ENCODE measurements at regions not wholly inside any gene's neighbourhood (a gene's known extent, or its start where the extent isn't known, plus 50 kb on each side); places are given as distances from the start of the nearest gene placed in this dataset.

DNA sequence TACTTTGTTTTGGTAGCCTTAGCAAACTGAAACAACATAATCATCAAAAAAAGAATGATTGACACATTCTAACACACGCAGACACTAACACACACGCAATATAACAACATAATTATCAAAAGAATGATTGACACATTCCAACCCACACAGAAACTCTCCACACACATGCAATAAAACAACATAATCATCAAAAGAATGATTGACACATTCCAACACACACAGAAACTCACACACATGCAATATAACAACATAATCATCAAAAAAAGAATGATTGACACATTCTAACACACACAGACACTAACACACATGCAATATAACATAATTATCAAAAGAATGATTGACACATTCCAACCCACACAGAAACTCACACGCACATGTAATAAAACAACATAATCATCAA lies 172.4 kb downstream of the THBS2 start:
- H3K36me3 ChIP-seq (ENCODE audit: insufficient read depth, low read length) = no peaks in the 10 kb centered on the region
- H3K9ac ChIP-seq (ENCODE audit: low read depth, low read length) = no peak overlapping the region
- no peaks in the 10 kb centered on the region for H3K4me1 ChIP-seq (ENCODE audit: insufficient read depth, low read length)
- no peak overlapping the region for H3K4me3 ChIP-seq (ENCODE audit: low read length)
- no peaks in the 10 kb centered on the region for H3K9me3 ChIP-seq (ENCODE audit: insufficient read depth, low read depth, low read length)
- WGBS = 95% methylated on average over 3 of the region's 3 CpGs
- H3K27ac ChIP-seq (ENCODE audit: low read depth, low read length) = no peak overlapping the region
- no peaks in the 10 kb centered on the region for H3K27me3 ChIP-seq (ENCODE audit: insufficient read depth, low read length)

- no peaks in the 10 kb centered on the region for H3K36me3 ChIP-seq (ENCODE audit: insufficient read depth, low read length)
- H3K27me3 ChIP-seq (ENCODE audit: insufficient read depth, low read length) = no peaks in the 10 kb centered on the region
- no peaks in the 10 kb centered on the region for H3K9me3 ChIP-seq (ENCODE audit: insufficient read depth, low read depth, low read length)
- H3K9ac ChIP-seq (ENCODE audit: low read depth, low read length) = no peak overlapping the region
- no peak overlapping the region for H3K27ac ChIP-seq (ENCODE audit: low read depth, low read length)
- H3K4me1 ChIP-seq (ENCODE audit: insufficient read depth, low read length) = no peaks in the 10 kb centered on the region
- no peak overlapping the region for H3K4me3 ChIP-seq (ENCODE audit: low read length)
- 94% methylated on average over 3 of the region's 3 CpGs for WGBS
These were observed 174.0 kb downstream of the THBS2 start for GRCh38 chr6:169079650-169080049.

- no peaks in the 10 kb centered on the region for H3K9me3 ChIP-seq (ENCODE audit: insufficient read depth, low read depth, low read length)
- no peaks in the 10 kb centered on the region for H3K4me1 ChIP-seq (ENCODE audit: insufficient read depth, low read length)
- H3K27me3 ChIP-seq (ENCODE audit: insufficient read depth, low read length) = no peaks in the 10 kb centered on the region
- 96% methylated on average over 6 of the region's 7 CpGs for WGBS
- no peak overlapping the region for H3K27ac ChIP-seq (ENCODE audit: low read depth, low read length)
- no peaks in the 10 kb centered on the region for H3K36me3 ChIP-seq (ENCODE audit: insufficient read depth, low read length)
- no peak overlapping the region for H3K9ac ChIP-seq (ENCODE audit: low read depth, low read length)
- no peak overlapping the region for H3K4me3 ChIP-seq (ENCODE audit: low read length)
These were observed 175.1 kb downstream of the THBS2 start for GRCh38 chr6:169078399-169079145.

- Histone ChIP-seq H3K36me3 (ENCODE audit: insufficient read depth, low read length) (no peaks in the 10 kb centered on the region), H3K4me3 (ENCODE audit: low read length) (no peak overlapping the region), H3K9me3 (ENCODE audit: insufficient read depth, low read depth, low read length) (no peaks in the 10 kb centered on the region), H3K27ac (ENCODE audit: low read depth, low read length) (no peak overlapping the region), H3K27me3 (ENCODE audit: insufficient read depth, low read length) (no peaks in the 10 kb centered on the region), H3K9ac (ENCODE audit: low read depth, low read length) (no peak overlapping the region), H3K4me1 (ENCODE audit: insufficient read depth, low read length) (no peaks in the 10 kb centered on the region)
- WGBS = 85% methylated on average over 9 of the region's 9 CpGs
These were observed 177.6 kb downstream of the THBS2 start for GRCh38 chr6:169075915-169076654.

GRCh38 chr6:169075211-169075914 lies 178.3 kb downstream of the THBS2 start:
- Histone ChIP-seq H3K27me3 (ENCODE audit: insufficient read depth, low read length) (no peaks in the 10 kb centered on the region), H3K9ac (ENCODE audit: low read depth, low read length) (no peak overlapping the region), H3K4me3 (ENCODE audit: low read length) (no peak overlapping the region), H3K4me1 (ENCODE audit: insufficient read depth, low read length) (no peaks in the 10 kb centered on the region), H3K9me3 (ENCODE audit: insufficient read depth, low read depth, low read length) (no peaks in the 10 kb centered on the region), H3K27ac (ENCODE audit: low read depth, low read length) (no peak overlapping the region), H3K36me3 (ENCODE audit: insufficient read depth, low read length) (no peaks in the 10 kb centered on the region)
- 94% methylated on average over 19 of the region's 19 CpGs for WGBS

- 71% methylated on average over 4 of the region's 4 CpGs for WGBS
- Histone ChIP-seq H3K36me3 (ENCODE audit: insufficient read depth, low read length) (no peaks in the 10 kb centered on the region), H3K9ac (ENCODE audit: low read depth, low read length) (no peak overlapping the region), H3K27me3 (ENCODE audit: insufficient read depth, low read length) (no peaks in the 10 kb centered on the region), H3K27ac (ENCODE audit: low read depth, low read length) (no peak overlapping the region), H3K4me3 (ENCODE audit: low read length) (no peak overlapping the region), H3K4me1 (ENCODE audit: insufficient read depth, low read length) (no peaks in the 10 kb centered on the region), H3K9me3 (ENCODE audit: insufficient read depth, low read depth, low read length) (no peaks in the 10 kb centered on the region)
These were observed 179.1 kb downstream of the THBS2 start for GRCh38 chr6:169074526-169074925.

- Histone ChIP-seq H3K9ac (ENCODE audit: low read depth, low read length) (no peak overlapping the region), H3K27ac (ENCODE audit: low read depth, low read length) (no peak overlapping the region)
- 89% methylated on average over 3 of the region's 3 CpGs for WGBS
These were observed 180.3 kb downstream of the THBS2 start for GRCh38 chr6:169073311-169073710.

DNA sequence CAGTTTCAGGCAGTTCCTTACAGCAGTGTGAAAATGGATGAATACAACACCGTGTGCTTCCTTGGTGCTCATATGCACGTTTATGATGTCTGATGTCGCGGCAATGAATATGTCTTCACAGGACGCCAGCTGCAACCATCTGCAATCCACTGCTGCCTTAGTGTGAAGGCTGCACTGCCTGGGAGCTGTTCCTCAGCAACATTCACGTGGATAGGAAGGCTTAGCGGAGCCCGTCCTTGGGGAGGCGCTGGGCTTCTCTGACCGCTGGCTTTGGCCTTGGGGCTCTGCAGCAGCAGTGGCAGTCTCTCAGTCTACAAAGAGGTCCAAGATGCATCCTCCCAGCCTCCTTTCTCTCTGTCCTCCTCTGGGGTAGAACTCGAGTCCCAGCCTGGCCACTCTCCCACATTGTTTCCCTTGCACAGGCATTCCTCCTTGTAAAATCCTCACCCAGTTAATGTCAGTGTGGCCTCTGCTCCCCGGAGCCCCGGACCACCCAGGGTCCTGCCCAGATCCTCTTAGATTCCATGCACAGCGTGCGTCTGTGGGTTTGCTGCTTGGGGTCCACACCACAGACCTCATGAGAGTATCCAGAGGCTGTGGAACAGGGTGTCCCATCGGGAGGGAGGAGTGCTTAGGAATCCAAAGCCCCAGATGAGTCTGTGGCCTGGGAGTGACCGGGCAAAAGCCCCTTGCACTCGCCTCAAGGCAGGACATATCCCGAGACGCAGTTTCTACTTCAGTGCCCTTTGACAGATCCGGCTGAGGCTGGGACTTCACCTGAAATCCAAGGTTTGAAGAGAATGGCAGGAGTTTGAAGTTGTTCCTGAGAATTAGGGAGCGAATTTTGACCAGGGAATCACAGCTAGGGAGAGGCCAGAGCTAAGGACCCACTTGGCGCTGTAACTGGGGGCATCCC lies 181.3 kb downstream of the THBS2 start:
- H3K27ac ChIP-seq (ENCODE audit: low read depth, low read length) = no peak overlapping the region
- H3K9me3 ChIP-seq (ENCODE audit: insufficient read depth, low read depth, low read length) = no peaks in the 10 kb centered on the region
- no peak overlapping the region for H3K9ac ChIP-seq (ENCODE audit: low read depth, low read length)
- WGBS = 89% methylated on average over 23 of the region's 23 CpGs
- no peaks in the 10 kb centered on the region for H3K36me3 ChIP-seq (ENCODE audit: insufficient read depth, low read length)
- no peak overlapping the region for H3K4me3 ChIP-seq (ENCODE audit: low read length)
- no peaks in the 10 kb centered on the region for H3K27me3 ChIP-seq (ENCODE audit: insufficient read depth, low read length)
- H3K4me1 ChIP-seq (ENCODE audit: insufficient read depth, low read length) = no peaks in the 10 kb centered on the region

More at GRCh38 chr6:169073311-169073710, 180.3 kb downstream of the THBS2 start:
- H3K4me1 ChIP-seq (ENCODE audit: insufficient read depth, low read length) = no peaks in the 10 kb centered on the region
- no peak overlapping the region for H3K4me3 ChIP-seq (ENCODE audit: low read length)
- H3K9me3 ChIP-seq (ENCODE audit: insufficient read depth, low read depth, low read length) = no peaks in the 10 kb centered on the region
- no peaks in the 10 kb centered on the region for H3K27me3 ChIP-seq (ENCODE audit: insufficient read depth, low read length)
- no peaks in the 10 kb centered on the region for H3K36me3 ChIP-seq (ENCODE audit: insufficient read depth, low read length)

DNA sequence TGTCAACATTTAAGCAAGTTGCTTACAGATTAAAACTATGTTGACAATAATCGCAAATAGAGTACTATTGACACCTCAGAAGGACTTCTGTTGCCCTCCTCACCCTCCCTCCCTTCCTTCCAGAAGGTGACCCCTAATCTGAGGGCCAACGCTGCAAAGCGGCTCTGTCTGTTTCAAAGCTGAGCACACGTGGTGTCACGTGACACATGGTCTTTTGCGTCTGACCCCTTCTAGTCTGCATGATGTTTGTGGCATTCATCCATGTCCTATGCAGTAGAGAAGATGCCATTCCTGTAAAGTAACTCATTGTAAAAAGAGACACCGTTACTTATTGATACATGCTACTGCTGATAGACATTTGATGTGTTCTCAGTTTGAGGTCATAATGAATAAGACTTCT lies 182.3 kb downstream of the THBS2 start:
- no peaks in the 10 kb centered on the region for H3K9me3 ChIP-seq (ENCODE audit: insufficient read depth, low read depth, low read length)
- no peaks in the 10 kb centered on the region for H3K27me3 ChIP-seq (ENCODE audit: insufficient read depth, low read length)
- no peaks in the 10 kb centered on the region for H3K4me1 ChIP-seq (ENCODE audit: insufficient read depth, low read length)
- no peaks in the 10 kb centered on the region for H3K36me3 ChIP-seq (ENCODE audit: insufficient read depth, low read length)
- H3K27ac ChIP-seq (ENCODE audit: low read depth, low read length) = no peak overlapping the region
- H3K9ac ChIP-seq (ENCODE audit: low read depth, low read length) = no peak overlapping the region
- H3K4me3 ChIP-seq (ENCODE audit: low read length) = no peak overlapping the region
- 82% methylated on average over 7 of the region's 7 CpGs for WGBS

GRCh38 chr6:169070506-169071176 lies 183.0 kb downstream of the THBS2 start:
- Histone ChIP-seq H3K36me3 (ENCODE audit: insufficient read depth, low read length) (no peaks in the 10 kb centered on the region), H3K9ac (ENCODE audit: low read depth, low read length) (no peak overlapping the region), H3K9me3 (ENCODE audit: insufficient read depth, low read depth, low read length) (no peaks in the 10 kb centered on the region), H3K4me1 (ENCODE audit: insufficient read depth, low read length) (no peaks in the 10 kb centered on the region), H3K27me3 (ENCODE audit: insufficient read depth, low read length) (no peaks in the 10 kb centered on the region), H3K4me3 (ENCODE audit: low read length) (no peak overlapping the region), H3K27ac (ENCODE audit: low read depth, low read length) (no peak overlapping the region)
- 69% methylated on average over 14 of the region's 14 CpGs for WGBS

Measured in HUES64 (cell line).